ENCODE measurements at regions not wholly inside any gene's neighbourhood (a gene's known extent, or its start where the extent isn't known, plus 50 kb on each side); places are given as distances from the start of the nearest gene placed in this dataset.

DNA sequence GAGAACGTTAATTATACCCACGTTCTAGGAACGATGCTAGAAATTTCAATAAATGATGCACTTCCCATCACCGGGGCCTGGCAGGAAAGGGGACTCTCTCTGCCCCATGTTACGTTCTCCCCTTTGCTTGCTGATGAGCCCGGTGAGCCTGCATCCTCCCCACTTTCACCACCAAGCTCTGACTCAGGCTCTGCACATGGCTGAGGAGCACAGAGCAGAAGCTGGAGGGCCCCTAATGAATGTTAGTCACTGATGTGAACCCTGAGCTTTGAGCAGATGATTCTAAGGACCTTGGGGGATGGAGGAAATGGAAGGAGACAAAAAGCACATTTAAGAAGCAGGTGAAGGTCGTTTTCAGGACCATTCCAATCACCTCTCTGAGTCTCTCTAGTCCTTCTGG lies 468.2 kb upstream of the ARID1B start:
- no peak for DNase-seq (ENCODE audit: low read depth)

- DNase-seq (ENCODE audit: low read depth) = no peak
These were observed 468.6 kb upstream of the ARID1B start for GRCh38 chr6:156308604-156309003.

DNA sequence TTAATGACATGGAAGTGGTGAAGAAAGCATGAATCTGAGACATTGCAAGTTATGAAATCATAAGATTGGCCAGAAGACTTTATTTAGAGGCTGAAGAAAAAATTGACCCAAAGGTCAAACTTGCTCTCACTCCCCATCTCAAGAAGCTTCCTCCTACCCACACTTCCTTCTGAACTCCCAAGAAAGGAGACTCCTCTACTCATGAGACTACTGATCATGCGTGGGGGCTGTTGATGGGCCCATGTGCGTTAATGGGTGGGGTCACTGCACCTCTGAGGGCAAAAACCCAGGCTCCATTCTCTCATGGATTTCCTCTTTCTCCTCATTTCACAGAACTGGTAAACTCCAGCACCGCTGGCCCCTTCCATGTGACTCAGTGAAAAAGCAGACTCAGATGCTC lies 470.6 kb upstream of the ARID1B start:
- no peak for DNase-seq (ENCODE audit: low read depth)

DNA sequence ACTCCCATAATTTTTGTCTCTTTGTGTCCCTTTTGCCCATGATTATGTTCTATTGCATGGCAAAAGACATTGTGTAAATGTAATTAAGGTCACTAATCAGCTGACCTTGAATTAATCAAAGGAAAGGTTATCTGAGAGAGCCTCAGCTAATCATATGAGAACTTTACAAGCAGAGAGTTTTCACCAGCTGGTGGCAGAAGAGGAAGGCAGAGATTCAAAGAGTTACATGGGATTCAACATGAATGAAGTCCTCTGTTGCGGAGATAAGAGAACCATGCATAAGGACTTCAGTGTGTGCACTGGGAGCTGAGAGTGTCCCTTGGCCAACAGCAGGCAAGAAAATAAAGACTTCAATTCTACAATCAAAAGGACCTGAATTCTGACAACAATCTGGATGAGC lies 494.1 kb upstream of the ARID1B start:
- no peak for DNase-seq (ENCODE audit: low read depth)

DNA sequence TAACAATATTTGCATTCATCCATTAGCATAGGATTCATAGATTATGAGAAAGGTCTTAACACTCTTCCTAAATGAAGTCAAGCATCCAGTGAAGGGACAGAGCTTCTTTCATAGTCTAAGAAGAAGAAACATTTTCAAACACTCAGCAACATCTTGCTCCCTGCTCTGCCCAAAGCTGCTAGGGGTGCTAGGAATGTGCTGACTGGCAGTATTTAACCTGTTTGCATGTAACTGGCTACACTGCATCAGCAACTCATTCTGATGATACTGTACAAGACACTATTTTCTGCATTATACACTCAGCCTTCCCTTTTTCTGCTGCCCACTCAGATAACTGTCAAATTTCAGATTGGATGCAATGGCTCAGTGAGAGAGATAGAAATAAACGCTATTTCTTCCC lies 495.1 kb upstream of the ARID1B start:
- DNase-seq (ENCODE audit: low read depth) = no peak

- DNase-seq (ENCODE audit: low read depth) = no peak
These were observed 495.9 kb upstream of the ARID1B start for GRCh38 chr6:156281266-156281665.

DNA sequence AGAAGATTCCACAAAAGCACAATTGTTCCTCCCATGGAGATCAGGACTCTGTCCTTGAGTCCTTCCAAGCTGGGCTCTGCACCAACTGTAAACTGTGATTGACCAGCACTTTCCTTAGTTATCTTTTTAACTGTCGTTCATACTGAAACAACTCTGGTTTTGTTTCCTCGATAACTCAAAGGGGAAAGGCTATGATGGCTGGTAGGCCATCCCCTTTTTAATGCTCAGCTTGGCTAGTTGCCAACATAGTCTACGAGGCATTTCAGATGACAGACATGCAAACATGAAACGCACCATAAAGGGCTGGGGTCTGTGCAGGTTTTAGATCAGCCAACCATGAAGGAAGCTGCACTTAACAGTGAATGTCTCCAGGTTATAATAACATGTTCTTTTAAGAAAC lies 497.1 kb upstream of the ARID1B start:
- DNase-seq (ENCODE audit: low read depth) = no peak

DNA sequence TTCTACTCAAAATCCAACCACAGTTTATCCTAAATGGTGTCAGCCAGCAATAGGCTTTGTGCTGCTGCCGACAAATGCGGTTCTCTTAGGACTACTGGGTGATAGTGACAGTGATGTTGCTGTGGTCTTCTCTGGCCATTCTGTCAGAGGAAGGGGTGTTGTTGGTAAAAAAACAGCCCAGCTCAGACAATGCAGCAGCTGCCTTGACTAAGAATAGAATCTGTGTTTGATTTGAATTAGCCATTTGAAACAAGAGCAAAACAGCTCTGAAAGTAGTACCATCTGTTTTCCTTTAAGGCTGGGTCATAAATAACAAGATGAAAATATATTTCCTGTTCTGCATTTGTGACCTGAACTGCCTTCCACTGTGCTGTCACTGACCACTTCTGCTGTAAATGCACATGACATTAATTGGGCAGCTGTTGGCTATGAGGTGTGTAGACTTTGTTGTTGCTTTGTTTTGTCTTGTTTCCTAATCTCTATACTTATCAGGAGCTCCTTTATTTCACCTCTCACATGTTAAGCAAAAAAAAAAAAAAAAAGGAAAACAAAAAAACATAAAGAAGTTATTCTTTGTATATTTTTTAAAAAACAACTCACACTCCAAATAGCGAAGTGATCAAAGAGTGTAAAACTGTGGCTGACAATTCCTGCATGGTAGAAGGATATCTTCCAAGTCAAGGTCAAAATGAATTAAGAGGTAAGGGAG lies 497.8 kb upstream of the ARID1B start:
- no peak for DNase-seq (ENCODE audit: low read depth)

GRCh38 chr6:156273065-156273711 lies 504.0 kb upstream of the ARID1B start:
- DNase-seq (ENCODE audit: low read depth) = no peak

GRCh38 chr6:156269751-156270369 lies 507.3 kb upstream of the ARID1B start:
- DNase-seq (ENCODE audit: low read depth) = no peak

DNA sequence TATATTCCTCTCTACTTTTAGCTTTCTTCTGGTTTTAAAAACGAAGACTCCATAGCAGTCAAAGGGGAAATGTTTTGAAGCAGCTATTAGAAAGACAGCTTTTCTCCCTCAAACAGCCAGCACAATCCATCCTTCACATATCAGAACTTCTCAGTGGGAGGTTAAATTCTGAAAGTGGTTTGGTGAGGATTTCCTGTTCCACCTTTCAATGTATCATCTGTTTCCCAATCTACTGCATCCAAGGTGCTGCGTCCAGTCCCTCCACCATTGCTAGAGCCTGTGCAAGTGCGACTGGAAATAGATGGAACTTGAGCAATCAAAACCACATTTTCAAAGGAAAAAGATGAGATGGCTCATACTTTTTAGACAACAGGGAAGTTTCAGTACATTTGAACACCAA lies 508.3 kb upstream of the ARID1B start:
- DNase-seq (ENCODE audit: low read depth) = no peak

- DNase-seq (ENCODE audit: low read depth) = no peak
These were observed 515.2 kb upstream of the ARID1B start for GRCh38 chr6:156262014-156262413.

DNA sequence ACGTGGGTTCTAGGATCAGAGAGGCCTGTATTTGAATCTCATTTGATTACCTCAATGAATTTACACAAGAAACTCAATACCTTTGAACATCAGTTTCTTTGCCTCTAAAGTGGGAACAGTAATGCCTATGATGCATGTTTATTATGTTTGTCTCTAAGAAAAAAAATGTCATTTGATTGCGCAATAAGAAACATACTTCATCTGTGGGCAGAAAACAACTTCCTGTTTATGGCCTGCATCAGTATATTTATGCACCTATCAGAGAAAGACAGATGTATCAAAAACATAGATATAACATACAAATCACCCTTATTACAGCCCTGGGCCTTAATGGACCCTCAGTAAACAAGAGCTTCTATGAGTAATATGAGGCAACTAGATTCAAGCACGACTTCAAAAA lies 516.4 kb upstream of the ARID1B start:
- DNase-seq (ENCODE audit: low read depth) = no peak

GRCh38 chr6:156258981-156259380 lies 518.2 kb upstream of the ARID1B start:
- no peak for DNase-seq (ENCODE audit: low read depth)

DNA sequence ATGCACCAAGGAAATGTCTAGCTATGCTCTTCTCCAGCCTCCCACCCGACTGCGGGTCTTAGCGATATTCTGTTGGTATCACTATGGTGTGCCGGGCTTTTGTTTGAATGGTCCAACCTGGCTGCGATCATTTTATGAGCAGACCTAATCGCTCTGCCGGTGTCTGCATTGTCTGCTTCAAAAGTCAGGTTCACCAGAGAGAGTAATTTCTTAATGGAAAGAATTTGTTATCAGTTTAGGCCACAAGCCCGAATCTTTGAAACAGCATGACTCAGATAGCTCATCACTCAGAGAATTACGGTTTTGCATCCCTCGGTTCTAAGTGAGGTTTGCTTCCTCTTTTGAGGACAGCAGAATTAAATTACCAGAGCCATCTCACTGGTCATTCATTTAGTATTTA lies 521.0 kb upstream of the ARID1B start:
- no peak for DNase-seq (ENCODE audit: low read depth)

DNA sequence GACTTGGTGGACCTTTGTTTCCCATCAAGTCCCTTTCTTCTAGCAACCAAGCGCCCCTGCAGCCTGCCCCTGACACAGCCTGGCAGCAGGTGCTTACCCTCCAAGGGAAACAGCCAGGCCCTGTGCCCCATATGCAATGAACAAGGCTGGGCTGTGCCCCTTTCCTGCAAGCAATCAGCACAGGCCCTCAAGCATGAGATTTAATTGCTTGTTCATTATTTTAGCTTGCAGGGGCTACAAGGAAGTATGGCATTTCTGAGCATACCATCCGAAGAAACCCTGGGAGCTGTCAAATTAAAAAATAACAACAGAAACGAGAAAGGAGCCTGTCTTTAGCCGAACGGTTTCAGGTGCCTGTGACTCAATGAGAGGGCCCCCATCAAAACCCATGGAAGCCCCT lies 522.9 kb upstream of the ARID1B start:
- DNase-seq (ENCODE audit: low read depth) = no peak

DNA sequence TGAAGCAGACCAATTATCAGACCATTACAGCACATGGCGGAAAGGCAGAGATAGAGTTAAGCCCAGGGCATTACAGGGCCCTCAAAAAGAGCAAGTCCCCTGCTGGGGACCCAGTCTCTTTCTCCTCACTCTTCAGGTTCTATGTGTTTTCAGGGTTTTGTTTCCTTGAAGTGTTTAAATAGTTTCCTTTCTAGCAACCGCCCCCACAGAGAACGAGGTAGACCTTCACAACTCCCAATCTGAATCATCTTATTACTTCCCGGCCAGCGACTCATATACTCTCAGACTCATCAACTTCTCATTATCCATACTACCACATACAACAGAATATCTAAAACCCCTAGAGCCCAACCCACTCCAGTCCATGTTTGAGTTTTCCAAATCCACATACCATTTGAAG lies 526.6 kb upstream of the ARID1B start:
- no peak for DNase-seq (ENCODE audit: low read depth)

GRCh38 chr6:156242206-156242605 lies 535.0 kb upstream of the ARID1B start:
- DNase-seq (ENCODE audit: low read depth) = no peak

DNA sequence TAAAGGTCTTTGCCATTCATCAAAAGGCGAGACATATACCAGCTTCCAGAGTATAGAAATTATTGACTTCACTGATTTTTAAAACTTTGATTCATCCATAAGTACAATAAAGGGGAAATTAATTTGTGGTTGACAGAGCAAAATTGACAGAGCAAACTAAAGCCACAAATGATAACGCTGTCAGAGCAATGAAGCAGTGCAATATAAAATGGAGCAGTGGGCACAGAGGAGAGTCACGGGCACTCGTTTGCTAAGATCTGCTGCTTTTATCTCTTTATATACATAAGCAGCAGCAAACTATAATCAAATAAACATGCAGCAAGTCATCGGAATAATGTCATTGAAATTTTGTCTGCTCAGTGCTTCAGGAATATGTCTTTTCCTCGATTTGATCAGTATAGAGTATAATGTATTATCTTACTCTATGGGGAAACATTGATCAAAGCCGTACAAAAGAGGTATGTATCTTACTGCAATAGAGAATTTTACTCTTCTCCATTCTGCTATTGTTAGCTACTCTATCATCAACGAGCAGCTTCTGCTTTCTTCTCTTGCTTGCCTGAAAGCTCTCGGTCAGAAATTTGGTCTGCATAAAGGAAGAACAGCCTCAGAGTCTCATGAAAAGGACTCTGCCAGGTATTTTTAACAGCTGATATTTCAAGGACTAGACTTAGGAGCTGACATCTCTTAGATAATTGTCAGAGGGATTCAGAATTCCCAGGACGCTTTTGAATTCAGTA lies 546.0 kb upstream of the ARID1B start:
- DNase-seq (ENCODE audit: low read depth) = no peak

GRCh38 chr6:156219973-156220372 lies 557.2 kb upstream of the ARID1B start:
- no peak for DNase-seq (ENCODE audit: low read depth)

- no peak for DNase-seq (ENCODE audit: low read depth)
These were observed 571.5 kb upstream of the ARID1B start for GRCh38 chr6:156205678-156206077.

- DNase-seq (ENCODE audit: low read depth) = no peak
These were observed 578.0 kb upstream of the ARID1B start for GRCh38 chr6:156199182-156199581.

- no peak for DNase-seq (ENCODE audit: low read depth)
These were observed 579.7 kb upstream of the ARID1B start for GRCh38 chr6:156197513-156197912.

Measured in Daoy (cell line).